ENCODE measurements at regions not wholly inside any gene's neighbourhood (a gene's known extent, or its start where the extent isn't known, plus 50 kb on each side); places are given as distances from the start of the nearest gene placed in this dataset.

DNA sequence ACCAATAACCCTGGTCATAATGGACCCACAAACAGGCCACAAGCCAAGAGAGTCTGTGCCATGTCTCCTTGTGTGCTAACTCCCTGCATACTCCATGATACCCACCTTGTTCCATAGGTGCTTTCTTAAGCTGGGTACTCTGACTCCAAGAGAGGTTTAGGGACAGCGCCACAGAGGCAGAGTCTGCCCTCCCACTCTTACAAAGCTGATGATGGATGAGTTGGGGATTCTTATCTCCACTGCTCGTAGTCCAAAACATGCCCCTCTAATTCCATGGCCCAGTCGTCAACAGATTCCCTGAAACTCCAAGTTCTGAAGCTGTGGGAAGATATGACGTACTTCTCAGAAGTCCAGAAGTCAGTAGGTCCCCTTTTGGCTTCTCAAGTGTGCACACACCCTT, 184.4 kb upstream of the CCL2 start:
- TF ChIP-seq, protein P1, sequence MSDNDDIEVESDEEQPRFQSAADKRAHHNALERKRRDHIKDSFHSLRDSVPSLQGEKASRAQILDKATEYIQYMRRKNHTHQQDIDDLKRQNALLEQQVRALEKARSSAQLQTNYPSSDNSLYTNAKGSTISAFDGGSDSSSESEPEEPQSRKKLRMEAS (IDR thresholded peaks at IDR 0.05; ENCODE audit: insufficient read depth, insufficient read length) = no peak
- TF ChIP-seq, protein P2, sequence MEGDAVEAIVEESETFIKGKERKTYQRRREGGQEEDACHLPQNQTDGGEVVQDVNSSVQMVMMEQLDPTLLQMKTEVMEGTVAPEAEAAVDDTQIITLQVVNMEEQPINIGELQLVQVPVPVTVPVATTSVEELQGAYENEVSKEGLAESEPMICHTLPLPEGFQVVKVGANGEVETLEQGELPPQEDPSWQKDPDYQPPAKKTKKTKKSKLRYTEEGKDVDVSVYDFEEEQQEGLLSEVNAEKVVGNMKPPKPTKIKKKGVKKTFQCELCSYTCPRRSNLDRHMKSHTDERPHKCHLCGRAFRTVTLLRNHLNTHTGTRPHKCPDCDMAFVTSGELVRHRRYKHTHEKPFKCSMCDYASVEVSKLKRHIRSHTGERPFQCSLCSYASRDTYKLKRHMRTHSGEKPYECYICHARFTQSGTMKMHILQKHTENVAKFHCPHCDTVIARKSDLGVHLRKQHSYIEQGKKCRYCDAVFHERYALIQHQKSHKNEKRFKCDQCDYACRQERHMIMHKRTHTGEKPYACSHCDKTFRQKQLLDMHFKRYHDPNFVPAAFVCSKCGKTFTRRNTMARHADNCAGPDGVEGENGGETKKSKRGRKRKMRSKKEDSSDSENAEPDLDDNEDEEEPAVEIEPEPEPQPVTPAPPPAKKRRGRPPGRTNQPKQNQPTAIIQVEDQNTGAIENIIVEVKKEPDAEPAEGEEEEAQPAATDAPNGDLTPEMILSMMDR (IDR thresholded peaks at IDR 0.05; ENCODE audit: extremely low read depth in 1 of 2, insufficient read depth in 1 of 2, low read depth in 1 of 2, low read length in 2 of 2) = no peak
- TF ChIP-seq EZH2 (IDR thresholded peaks at IDR 0.05; ENCODE audit: borderline replicate concordance, low read depth, low read length, severe bottlenecking) (no peak), POLR2AphosphoS5 (IDR thresholded peaks at IDR 0.05; ENCODE audit: insufficient read depth, low read depth, low read length) (no peak), FOS (IDR thresholded peaks at IDR 0.05; ENCODE audit: borderline replicate concordance, insufficient read depth, low read length) (no peak), POLR2A (IDR thresholded peaks at IDR 0.05; ENCODE audit: low read depth, low read length) (no peak), JUN (IDR thresholded peaks at IDR 0.05; ENCODE audit: borderline replicate concordance, insufficient read depth, insufficient read length, low read depth) (no peak), GATA2 (IDR thresholded peaks at IDR 0.05; ENCODE audit: insufficient read depth, insufficient read length, low read depth, low read length) (no peak), MYC (IDR thresholded peaks at IDR 0.05; ENCODE audit: low read depth, low read length) (no peak)
- no peaks in the 10 kb centered on the region for H3K36me3 ChIP-seq (ENCODE audit: control insufficient read depth in 2 of 2, extremely low read depth in 1 of 2, insufficient read depth in 2 of 2, low read length in 2 of 2)
- DNase-seq (ENCODE audit: low read depth, low spot score) (no peak), FAIRE-seq (no peak)
- CTCF ChIA-PET = no interaction called here
- no peaks in the 10 kb centered on the region for H3K9me1 ChIP-seq (replicated peaks; ENCODE audit: control insufficient read depth, extremely low read depth, insufficient read depth, low read length)
- intact Hi-C loops (cut with micrococcal nuclease) (no loop called here), dilution Hi-C loops (cut with MboI; ENCODE audit: extremely low pct_ligation_motif_present, low sequenced_read_pairs) (no loop called here)
- POLR2A ChIA-PET = no interaction called here
- no peak overlapping the region for H2AFZ ChIP-seq (ENCODE audit: low read depth, low read length)
- no peak overlapping the region for H3K9ac ChIP-seq (replicated peaks; ENCODE audit: extremely low read depth, insufficient read depth, low read length)
- H3K9me3 ChIP-seq (replicated peaks; ENCODE audit: control insufficient read depth, insufficient read depth, low read length) = no peaks in the 10 kb centered on the region
- H3K4me2 ChIP-seq (ENCODE audit: insufficient read depth, low read length) = no peak overlapping the region
- no peaks in the 10 kb centered on the region for H3K79me2 ChIP-seq (ENCODE audit: control insufficient read depth, insufficient read depth, low read length)
- no TSS peak for BruUV-seq (replicated peaks)
- H3K4me1 ChIP-seq (ENCODE audit: control insufficient read depth, extremely low read depth, insufficient read depth, low read length) = no peaks in the 10 kb centered on the region
- no peaks in the 10 kb centered on the region for H4K20me1 ChIP-seq (replicated peaks; ENCODE audit: control insufficient read depth, extremely low read depth, insufficient read depth, low read length)
- no peaks in the 10 kb centered on the region for H3K27me3 ChIP-seq (ENCODE audit: control insufficient read depth in 2 of 2, insufficient read depth in 2 of 2, low read length in 2 of 2)
- no peak overlapping the region for H3K27ac ChIP-seq (ENCODE audit: insufficient read depth, low read depth, low read length)
- no peak overlapping the region for H3K4me3 ChIP-seq (replicated peaks in 1 of 3; ENCODE audit: insufficient read depth in 1 of 3, low read depth in 1 of 3, low read length in 3 of 3)

Data from endothelial cell of umbilical vein (primary cell).